HCT116 (cell line): ENCODE measurements at regions not wholly inside any gene's neighbourhood (a gene's known extent, or its start where the extent isn't known, plus 50 kb on each side); places are given as distances from the start of the nearest gene placed in this dataset.

Experiments
- EGR1 ChIP-seq: IDR thresholded peaks from 2 replicates; pipeline ENCODE4 v1.6.1; 2012; ENCODE audit warnings: low read depth
- EZH2phosphoT487 ChIP-seq: fragments of 200-600 bp; IDR thresholded peaks from 2 replicates; pipeline ENCODE4 v1.6.1; 2018; ENCODE audit warnings: antibody characterized with exemption, borderline replicate concordance
- POLR2A ChIP-seq: IDR thresholded peaks from 2 replicates; pipeline ENCODE4 v1.7.0; 2011; ENCODE audit warnings: borderline replicate concordance; ENCODE audit not compliant: insufficient read depth, insufficient read length; ENCODE audit errors: extremely low read depth
- POLR2AphosphoS5 ChIP-seq: IDR thresholded peaks from 2 replicates; pipeline ENCODE4 v1.6.1; 2011; ENCODE audit warnings: mild to moderate bottlenecking, low read depth, low read length, moderate library complexity
- SIN3A ChIP-seq: IDR thresholded peaks from 2 replicates; pipeline ENCODE4 v1.6.1; 2012; ENCODE audit warnings: low read depth
- ZBTB33 ChIP-seq: IDR thresholded peaks from 2 replicates; pipeline ENCODE4 v1.6.1; 2011; ENCODE audit warnings: mild to moderate bottlenecking, low read length, moderate library complexity; ENCODE audit not compliant: insufficient replicate concordance; ENCODE audit errors: extremely low read depth
- TF ChIP-seq, protein P1 (sequence below), 3 experiments: fragments of 200-600 bp in 1 of 3; sonication (generic) in 1 of 3; IDR thresholded peaks in 2 of 3; conservative IDR thresholded peaks in 1 of 3; 2 replicates each; pipeline ENCODE4 v1.5.1; 2012 to 2017; ENCODE audit warnings: low read depth in 2 of 3, low read length in 2 of 3, antibody characterized with exemption in 1 of 3, borderline replicate concordance in 1 of 3, control low read depth in 1 of 3, mild to moderate bottlenecking in 1 of 3, mixed read lengths in 1 of 3, mixed run types in 1 of 3, moderate library complexity in 1 of 3; ENCODE audit not compliant: insufficient read depth in 1 of 3

DNA sequence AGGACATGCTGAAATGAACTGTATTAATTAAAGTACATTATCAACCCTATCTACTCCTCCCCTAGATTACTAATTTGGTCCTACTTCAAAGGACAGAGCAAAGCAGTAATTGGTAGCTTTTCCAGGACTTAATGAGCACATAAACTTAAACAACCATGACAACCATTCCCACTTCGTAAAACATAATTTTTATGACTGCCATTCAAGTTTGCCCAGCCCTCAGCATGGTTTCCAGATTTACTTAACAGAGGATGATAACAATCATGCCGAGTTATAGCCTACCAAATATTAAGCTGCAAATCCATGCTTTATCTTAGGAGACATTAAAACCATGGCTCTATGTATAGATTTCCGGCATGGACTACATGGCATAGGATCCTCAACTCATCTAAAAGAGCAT lies 401.1 kb upstream of the CHAC2 start:
- TF ChIP-seq, protein P1, sequence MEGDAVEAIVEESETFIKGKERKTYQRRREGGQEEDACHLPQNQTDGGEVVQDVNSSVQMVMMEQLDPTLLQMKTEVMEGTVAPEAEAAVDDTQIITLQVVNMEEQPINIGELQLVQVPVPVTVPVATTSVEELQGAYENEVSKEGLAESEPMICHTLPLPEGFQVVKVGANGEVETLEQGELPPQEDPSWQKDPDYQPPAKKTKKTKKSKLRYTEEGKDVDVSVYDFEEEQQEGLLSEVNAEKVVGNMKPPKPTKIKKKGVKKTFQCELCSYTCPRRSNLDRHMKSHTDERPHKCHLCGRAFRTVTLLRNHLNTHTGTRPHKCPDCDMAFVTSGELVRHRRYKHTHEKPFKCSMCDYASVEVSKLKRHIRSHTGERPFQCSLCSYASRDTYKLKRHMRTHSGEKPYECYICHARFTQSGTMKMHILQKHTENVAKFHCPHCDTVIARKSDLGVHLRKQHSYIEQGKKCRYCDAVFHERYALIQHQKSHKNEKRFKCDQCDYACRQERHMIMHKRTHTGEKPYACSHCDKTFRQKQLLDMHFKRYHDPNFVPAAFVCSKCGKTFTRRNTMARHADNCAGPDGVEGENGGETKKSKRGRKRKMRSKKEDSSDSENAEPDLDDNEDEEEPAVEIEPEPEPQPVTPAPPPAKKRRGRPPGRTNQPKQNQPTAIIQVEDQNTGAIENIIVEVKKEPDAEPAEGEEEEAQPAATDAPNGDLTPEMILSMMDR (IDR thresholded peaks at IDR 0.05 in 2 of 3, conservative IDR thresholded peaks at IDR 0.05 in 1 of 3; ENCODE audit: borderline replicate concordance in 1 of 3, insufficient read depth in 1 of 3, low read depth in 2 of 3, low read length in 2 of 3) = no peak
- TF ChIP-seq EZH2phosphoT487 (no peak), POLR2A (no peak), ZBTB33 (no peak), POLR2AphosphoS5 (no peak), SIN3A (no peak), EGR1 (no peak)
